ENCODE measurements at regions not wholly inside any gene's neighbourhood (a gene's known extent, or its start where the extent isn't known, plus 50 kb on each side); places are given as distances from the start of the nearest gene placed in this dataset.

GRCh38 chr11:122523846-122524805 lies 131.4 kb upstream of the UBASH3B start:
- DNase-seq (ENCODE audit: low spot score), result no peak

GRCh38 chr11:122521626-122522025 lies 133.9 kb upstream of the UBASH3B start:
- no peak for DNase-seq (ENCODE audit: low spot score)

- no peak for DNase-seq (ENCODE audit: low spot score)
Measured at GRCh38 chr11:122517403-122518379, 137.8 kb upstream of the UBASH3B start.

- DNase-seq (ENCODE audit: low spot score), result no peak
Measured at GRCh38 chr11:122516686-122517085, 138.8 kb upstream of the UBASH3B start.

GRCh38 chr11:122513997-122514396 lies 141.5 kb upstream of the UBASH3B start:
- DNase-seq (ENCODE audit: low spot score), result no peak

GRCh38 chr11:122513328-122513727 lies 142.2 kb upstream of the UBASH3B start:
- DNase-seq (ENCODE audit: low spot score), result no peak

GRCh38 chr11:122512688-122513087 lies 142.8 kb upstream of the UBASH3B start:
- no peak for DNase-seq (ENCODE audit: low spot score)

GRCh38 chr11:122509899-122510298 lies 145.6 kb upstream of the UBASH3B start:
- no peak for DNase-seq (ENCODE audit: low spot score)

GRCh38 chr11:122509091-122509490 lies 146.4 kb upstream of the UBASH3B start:
- DNase-seq (ENCODE audit: low spot score), result no peak

GRCh38 chr11:122505304-122506006 lies 150.1 kb upstream of the UBASH3B start:
- DNase-seq (ENCODE audit: low spot score), result peak; percentile 81

- DNase-seq (ENCODE audit: low spot score), result no peak
Measured at GRCh38 chr11:122494221-122494620, 161.3 kb upstream of the UBASH3B start.

GRCh38 chr11:122491509-122491908 lies 164.0 kb upstream of the UBASH3B start:
- no peak for DNase-seq (ENCODE audit: low spot score)

- DNase-seq (ENCODE audit: low spot score), result no peak
Measured at GRCh38 chr11:122488892-122489706, 166.4 kb upstream of the UBASH3B start.

- no peak for DNase-seq (ENCODE audit: low spot score)
Measured at GRCh38 chr11:122487669-122488068, 167.9 kb upstream of the UBASH3B start.

GRCh38 chr11:122486793-122487495 lies 168.6 kb upstream of the UBASH3B start:
- no peak for DNase-seq (ENCODE audit: low spot score)

- DNase-seq (ENCODE audit: low spot score), result no peak
Measured at GRCh38 chr11:122478986-122479385, 176.5 kb upstream of the UBASH3B start.

GRCh38 chr11:122468965-122469364 lies 186.6 kb upstream of the UBASH3B start:
- DNase-seq (ENCODE audit: low spot score), result no peak

- no peak for DNase-seq (ENCODE audit: low spot score)
Measured at GRCh38 chr11:122463530-122463929, 192.0 kb upstream of the UBASH3B start.

GRCh38 chr11:122459064-122459463 lies 196.5 kb upstream of the UBASH3B start:
- no peak for DNase-seq (ENCODE audit: low spot score)

GRCh38 chr11:122453586-122453985 lies 201.9 kb upstream of the UBASH3B start:
- DNase-seq (ENCODE audit: low spot score), result no peak

Measured in H4 (cell line).